Astrocyte (in vitro differentiated cells and primary cell): ENCODE measurements at regions not wholly inside any gene's neighbourhood (a gene's known extent, or its start where the extent isn't known, plus 50 kb on each side); places are given as distances from the start of the nearest gene placed in this dataset.

Source experiments
- EZH2 ChIP-seq: IDR thresholded peaks from 2 replicates; pipeline ENCODE4 v1.6.1; 2012; ENCODE audit warnings: mild to moderate bottlenecking, low read length, inconsistent platforms; ENCODE audit not compliant: insufficient read depth
- TF ChIP-seq, protein P1 (sequence below): IDR thresholded peaks from 2 replicates; pipeline ENCODE4 v1.5.1; 2011; ENCODE audit warnings: low read depth, mild to moderate bottlenecking, inconsistent platforms, low read length, moderate library complexity; ENCODE audit not compliant: insufficient read depth

DNA sequence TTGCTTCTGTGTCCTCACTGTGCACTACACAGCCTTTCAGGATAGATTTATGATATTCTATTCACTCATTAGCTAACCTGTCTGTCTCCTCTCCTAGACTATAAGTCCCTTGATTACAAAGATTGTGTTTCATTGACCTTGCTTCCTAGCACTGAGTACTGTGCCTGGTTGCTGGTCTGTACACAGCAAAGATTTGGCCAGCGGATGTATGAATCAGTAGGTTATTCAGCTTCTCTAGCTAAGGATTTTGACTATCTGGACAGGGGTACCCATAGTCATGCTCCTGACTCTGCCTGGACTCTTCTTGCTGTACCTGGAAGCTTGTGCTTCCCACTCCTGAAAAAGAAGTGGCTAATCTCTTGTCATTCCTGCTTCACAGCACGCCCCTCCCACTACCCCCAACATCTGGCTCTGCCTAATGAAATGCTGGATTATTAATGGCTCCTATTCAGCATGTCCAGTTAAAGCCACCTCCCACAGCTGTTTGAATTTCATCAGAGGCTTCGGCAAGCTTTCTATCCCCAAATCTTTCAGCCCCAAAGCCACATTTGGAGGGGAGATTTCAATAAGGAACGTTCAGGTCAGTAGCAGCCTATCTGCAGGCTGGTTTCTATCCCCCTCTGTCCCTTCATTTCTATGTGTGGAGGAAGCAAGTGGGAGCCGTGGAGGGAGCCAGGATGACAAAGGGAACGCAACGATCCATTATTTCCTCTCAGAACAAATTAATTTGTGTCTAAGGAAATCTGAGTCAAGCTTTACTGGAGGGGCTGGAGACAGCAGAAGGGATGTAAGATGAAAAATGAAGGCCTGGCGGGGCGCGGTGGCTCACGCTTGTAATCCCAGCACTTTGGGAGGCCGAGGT lies 64.8 kb upstream of the PPM1J start:
- TF ChIP-seq, protein P1, sequence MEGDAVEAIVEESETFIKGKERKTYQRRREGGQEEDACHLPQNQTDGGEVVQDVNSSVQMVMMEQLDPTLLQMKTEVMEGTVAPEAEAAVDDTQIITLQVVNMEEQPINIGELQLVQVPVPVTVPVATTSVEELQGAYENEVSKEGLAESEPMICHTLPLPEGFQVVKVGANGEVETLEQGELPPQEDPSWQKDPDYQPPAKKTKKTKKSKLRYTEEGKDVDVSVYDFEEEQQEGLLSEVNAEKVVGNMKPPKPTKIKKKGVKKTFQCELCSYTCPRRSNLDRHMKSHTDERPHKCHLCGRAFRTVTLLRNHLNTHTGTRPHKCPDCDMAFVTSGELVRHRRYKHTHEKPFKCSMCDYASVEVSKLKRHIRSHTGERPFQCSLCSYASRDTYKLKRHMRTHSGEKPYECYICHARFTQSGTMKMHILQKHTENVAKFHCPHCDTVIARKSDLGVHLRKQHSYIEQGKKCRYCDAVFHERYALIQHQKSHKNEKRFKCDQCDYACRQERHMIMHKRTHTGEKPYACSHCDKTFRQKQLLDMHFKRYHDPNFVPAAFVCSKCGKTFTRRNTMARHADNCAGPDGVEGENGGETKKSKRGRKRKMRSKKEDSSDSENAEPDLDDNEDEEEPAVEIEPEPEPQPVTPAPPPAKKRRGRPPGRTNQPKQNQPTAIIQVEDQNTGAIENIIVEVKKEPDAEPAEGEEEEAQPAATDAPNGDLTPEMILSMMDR = no peak
- TF ChIP-seq EZH2 = no peak
